HK-2 (cell line): ENCODE measurements at regions not wholly inside any gene's neighbourhood (a gene's known extent, or its start where the extent isn't known, plus 50 kb on each side); places are given as distances from the start of the nearest gene placed in this dataset.
"Not testable (repeated sequence)": the region's sequence is repeated elsewhere in the genome, so short reads cannot be mapped to it uniquely, and the experiment has no call there.

Experiments
- DNase-seq: peaks from one replicate; pipeline ENCODE4 v3.0.0-alpha.2; 2018; ENCODE audit not compliant: unreplicated experiment

GRCh38 chr7:17396692-17397091 lies 98.2 kb downstream of the AHR start:
- no peak for DNase-seq

- no peak for DNase-seq
These were observed 103.6 kb downstream of the AHR start for GRCh38 chr7:17401791-17402627.

GRCh38 chr7:17402628-17403278 lies 104.3 kb downstream of the AHR start:
- DNase-seq: no peak

GRCh38 chr7:17404006-17404405 lies 105.6 kb downstream of the AHR start:
- DNase-seq: no peak

- no peak for DNase-seq
These were observed 107.3 kb downstream of the AHR start for GRCh38 chr7:17405786-17406185.

- DNase-seq: no peak
These were observed 108.3 kb downstream of the AHR start for GRCh38 chr7:17406738-17407137.

- no peak for DNase-seq
These were observed 108.8 kb downstream of the AHR start for GRCh38 chr7:17407229-17407628.

- peak; percentile 54 for DNase-seq
These were observed 109.9 kb downstream of the AHR start for GRCh38 chr7:17408245-17408903.

- DNase-seq: no peak
These were observed 110.4 kb downstream of the AHR start for GRCh38 chr7:17408904-17409290.

- DNase-seq: no peak
These were observed 113.5 kb downstream of the AHR start for GRCh38 chr7:17411922-17412321.

GRCh38 chr7:17412883-17413282 lies 114.4 kb downstream of the AHR start:
- DNase-seq: no peak

- no peak for DNase-seq
These were observed 117.5 kb downstream of the AHR start for GRCh38 chr7:17415955-17416354.

GRCh38 chr7:17420308-17421015 lies 122.0 kb downstream of the AHR start:
- DNase-seq: not testable (repeated sequence)

- DNase-seq: no peak
These were observed 123.5 kb downstream of the AHR start for GRCh38 chr7:17421941-17422340.

- no peak for DNase-seq
These were observed 124.5 kb downstream of the AHR start for GRCh38 chr7:17422966-17423365.

- DNase-seq: no peak
These were observed 129.5 kb downstream of the AHR start for GRCh38 chr7:17427924-17428323.

- DNase-seq: no peak
These were observed 131.1 kb downstream of the AHR start for GRCh38 chr7:17429579-17429978.

- no peak for DNase-seq
These were observed 134.3 kb downstream of the AHR start for GRCh38 chr7:17432793-17433192.

GRCh38 chr7:17434191-17434590 lies 135.7 kb downstream of the AHR start:
- no peak for DNase-seq

GRCh38 chr7:17434841-17435692 lies 136.6 kb downstream of the AHR start:
- no peak for DNase-seq

- no peak for DNase-seq
These were observed 137.7 kb downstream of the AHR start for GRCh38 chr7:17436126-17436525.
